ENCODE measurements at regions not wholly inside any gene's neighbourhood (a gene's known extent, or its start where the extent isn't known, plus 50 kb on each side); places are given as distances from the start of the nearest gene placed in this dataset.

GRCh38 chr9:17926246-17926645 is 347.4 kb downstream of the SH3GL2 start:
- intact Hi-C loops (cut with micrococcal nuclease) (no loop called here), dilution Hi-C loops (cut with HindIII; ENCODE audit: low sequenced_read_pairs, unreplicated experiment) (no loop called here), in situ Hi-C loops (cut with MboI; ENCODE audit: low sequenced_read_pairs) (no loop called here)
- no peak overlapping the region for H2AFZ ChIP-seq (replicated peaks; ENCODE audit: low read length, poor library complexity)
- H3K18ac ChIP-seq (ENCODE audit: low read depth, low read length) = no peak overlapping the region
- H3K36me3 ChIP-seq (ENCODE audit: control insufficient read depth, insufficient read depth, low read length) = no peaks in the 10 kb centered on the region
- no peak for TF ChIP-seq USF2 (IDR thresholded peaks at IDR 0.05; ENCODE audit: low read depth, low read length)
- TF ChIP-seq CEBPB (IDR thresholded peaks at IDR 0.05; ENCODE audit: low read depth, low read length) = no peak
- TF ChIP-seq NFE2L2 (IDR thresholded peaks at IDR 0.05; ENCODE audit: low read depth, low read length) = no peak
- no peak for TF ChIP-seq CTCF (conservative IDR thresholded peaks at IDR 0.05; ENCODE audit: low read depth, low read length)
- TF ChIP-seq CHD1 (IDR thresholded peaks at IDR 0.05; ENCODE audit: low read depth, low read length) = no peak
- TF ChIP-seq MAFK (IDR thresholded peaks at IDR 0.05; ENCODE audit: low read depth, low read length) = no peak
- TF ChIP-seq ELK1 (IDR thresholded peaks at IDR 0.05; ENCODE audit: borderline replicate concordance, low read depth, low read length) = no peak
- no peak for TF ChIP-seq RCOR1 (IDR thresholded peaks at IDR 0.05; ENCODE audit: insufficient replicate concordance, low read length)
- TF ChIP-seq POLR2A (IDR thresholded peaks at IDR 0.05; ENCODE audit: low read depth, low read length) = no peak
- TF ChIP-seq RAD21 (IDR thresholded peaks at IDR 0.05; ENCODE audit: low read length) = no peak
- TF ChIP-seq MAZ (IDR thresholded peaks at IDR 0.05; ENCODE audit: borderline replicate concordance, low read depth, low read length) = no peak
- no peak for TF ChIP-seq SMC3 (IDR thresholded peaks at IDR 0.05; ENCODE audit: low read depth, low read length)
- no peak for TF ChIP-seq RFX5 (IDR thresholded peaks at IDR 0.05; ENCODE audit: low read depth, low read length)
- TF ChIP-seq BHLHE40 (IDR thresholded peaks at IDR 0.05; ENCODE audit: low read depth, low read length) = no peak
- no peak for TF ChIP-seq FOS (IDR thresholded peaks at IDR 0.05; ENCODE audit: low read depth, low read length)
- TF ChIP-seq MXI1 (IDR thresholded peaks at IDR 0.05; ENCODE audit: borderline replicate concordance, low read depth, low read length) = no peak
- no peak overlapping the region for H4K5ac ChIP-seq (ENCODE audit: low read depth, low read length)
- H3K56ac ChIP-seq (ENCODE audit: extremely low read depth, insufficient read depth, low read length) = no peak overlapping the region
- no peak overlapping the region for H3K23ac ChIP-seq (ENCODE audit: low read depth, low read length)
- ATAC-seq (ENCODE audit: low read depth) = no peak
- ChIA-PET CTCF (no interaction called here), POLR2A (ENCODE audit: unreplicated experiment) (no interaction called here)
- no peak overlapping the region for H2BK20ac ChIP-seq (ENCODE audit: low read depth, low read length)
- no peak overlapping the region for H3K4ac ChIP-seq (ENCODE audit: low read depth, low read length)
- no TSS peak for BruUV-seq (replicated peaks)
- H3K27me3 ChIP-seq (ENCODE audit: control insufficient read depth, insufficient read depth, low read length) = no peaks in the 10 kb centered on the region
- H2AK9ac ChIP-seq (replicated peaks; ENCODE audit: low read depth, low read length, poor library complexity) = no peak overlapping the region
- no peak overlapping the region for H3K4me2 ChIP-seq (ENCODE audit: low read depth, low read length)
- no peaks in the 10 kb centered on the region for H3K4me1 ChIP-seq (ENCODE audit: control insufficient read depth, insufficient read depth, low read length)
- H3K9me3 ChIP-seq (ENCODE audit: control insufficient read depth, insufficient read depth, low read length) = no peaks in the 10 kb centered on the region
- H4K8ac ChIP-seq (ENCODE audit: low read depth in 2 of 2, low read length in 2 of 2) = no peak overlapping the region
- DNase-seq = no peak
- H2BK5ac ChIP-seq (ENCODE audit: low read depth, low read length, poor library complexity, severe bottlenecking) = no peak overlapping the region
- no peaks in the 10 kb centered on the region for H3K9me1 ChIP-seq (ENCODE audit: insufficient read depth, low read length)
- no peaks in the 10 kb centered on the region for H3K79me1 ChIP-seq (ENCODE audit: low read depth in 1 of 2, low read length in 2 of 2)
- no peaks in the 10 kb centered on the region for H4K20me1 ChIP-seq (ENCODE audit: insufficient read depth, low read length)
- H2BK120ac ChIP-seq (ENCODE audit: low read depth, low read length) = no peak overlapping the region
- no peak overlapping the region for H3K27ac ChIP-seq (ENCODE audit: insufficient read depth, low read length)
- H3K14ac ChIP-seq (replicated peaks; ENCODE audit: low read depth, low read length) = no peak overlapping the region
- H4K91ac ChIP-seq (ENCODE audit: insufficient read depth, low read depth, low read length) = no peak overlapping the region
- H2AK5ac ChIP-seq (ENCODE audit: low read depth, low read length) = no peak overlapping the region
- H2BK15ac ChIP-seq (ENCODE audit: low read depth, low read length) = no peak overlapping the region
- H3K4me3 ChIP-seq (ENCODE audit: insufficient read depth, low read depth, low read length) = no peak overlapping the region
- 60% methylated on average over 1 of the region's 8 CpGs; no CpG with 5 or more reads in 1 of the 2 experiments for WGBS, 2 experiments (ENCODE audit: extremely low coverage in 2 of 2, insufficient read length in 1 of 2)
- H3K9ac ChIP-seq (ENCODE audit: low read depth, low read length) = no peak overlapping the region
